Kasumi-1 (cell line): ENCODE measurements at regions not wholly inside any gene's neighbourhood (a gene's known extent, or its start where the extent isn't known, plus 50 kb on each side); places are given as distances from the start of the nearest gene placed in this dataset.

Source experiments
- DNase-seq, 2 experiments: peaks; one replicate each; lab custom pipeline; 2025; lab: John Stamatoyannopoulos, UW

- DNase-seq: no peak
Observed at GRCh38 chr5:20446121-20446520, 458.1 kb upstream of the CDH18 start.

GRCh38 chr5:20445326-20445860 lies 457.4 kb upstream of the CDH18 start:
- no peak for DNase-seq

- no peak for DNase-seq
Observed at GRCh38 chr5:20434786-20435185, 446.8 kb upstream of the CDH18 start.

GRCh38 chr5:20420991-20421595 lies 433.1 kb upstream of the CDH18 start:
- DNase-seq: no peak
